Caco-2 (cell line): ENCODE measurements at regions not wholly inside any gene's neighbourhood (a gene's known extent, or its start where the extent isn't known, plus 50 kb on each side); places are given as distances from the start of the nearest gene placed in this dataset.

Experiments used
- BruUV-seq: library from RNA; stranded (reverse); fragments of 400-500 nt; replicated peaks from 2 replicates; lab custom pipeline; 2021; lab: Mats Ljungman, UMichigan
- CTCF ChIA-PET: fragments of 300-600 bp; sonication (Branson Sonifier 250); formaldehyde crosslinking; loops from one replicate; lab custom pipeline; 2022; ENCODE audit warnings: antibody characterized with exemption; lab: Charles Lee
- POLR2A ChIA-PET: fragments of 300-600 bp; sonication (Branson Sonifier 250); formaldehyde crosslinking; loops from one replicate; lab custom pipeline; 2022; ENCODE audit warnings: antibody characterized with exemption; lab: Charles Lee
- DNase-seq, 2 experiments: peaks; one replicate each; pipeline versions ENCODE4 v3.0.0 to v3.0.0-alpha.2; 2020 to 2022
- H3K27me3 ChIP-seq: replicated peaks from 2 replicates; pipeline ENCODE4 v1.6.0; 2011; ENCODE audit warnings: low read length; ENCODE audit not compliant: control insufficient read depth, insufficient read depth
- H3K36me3 ChIP-seq: 2 replicates; pipeline ENCODE4 v1.5.1; 2011; ENCODE audit warnings: low read length; ENCODE audit not compliant: control insufficient read depth, insufficient read depth
- H3K4me1 ChIP-seq: fragments of 250-450 bp; sonication (Bioruptor Pico); 2 replicates; pipeline ENCODE4 v1.5.1; 2020; ENCODE audit warnings: mild to moderate bottlenecking
- H3K4me3 ChIP-seq: 2 replicates; pipeline ENCODE4 v1.5.1; 2011; ENCODE audit warnings: low read depth, mild to moderate bottlenecking, control low read depth, low read length
- H3K9me3 ChIP-seq: fragments of 250-450 bp; sonication (Bioruptor Pico); 2 replicates; pipeline ENCODE4 v1.5.1; 2020; ENCODE audit warnings: mild to moderate bottlenecking, moderate library complexity
- H3K27ac Mint-ChIP-seq: one replicate; pipeline ENCODE4 v1.8.0; 2022; ENCODE audit warnings: mixed read lengths; ENCODE audit not compliant: unreplicated experiment
- H3K27me3 Mint-ChIP-seq: one replicate; pipeline ENCODE4 v1.8.0; 2022; ENCODE audit warnings: mixed read lengths; ENCODE audit not compliant: insufficient read depth, unreplicated experiment
- H3K36me3 Mint-ChIP-seq: one replicate; pipeline ENCODE4 v1.8.0; 2022; ENCODE audit warnings: mild to moderate bottlenecking, mixed read lengths; ENCODE audit not compliant: insufficient read depth, unreplicated experiment
- H3K4me1 Mint-ChIP-seq: one replicate; pipeline ENCODE4 v1.8.0; 2022; ENCODE audit warnings: low read depth, mixed read lengths; ENCODE audit not compliant: unreplicated experiment
- H3K4me3 Mint-ChIP-seq: one replicate; pipeline ENCODE4 v1.8.0; 2022; ENCODE audit warnings: mild to moderate bottlenecking, moderate library complexity, mixed read lengths; ENCODE audit not compliant: unreplicated experiment
- H3K9me3 Mint-ChIP-seq: one replicate; pipeline ENCODE4 v1.8.0; 2022; ENCODE audit warnings: mixed read lengths; ENCODE audit not compliant: unreplicated experiment
- CTCF ChIP-seq, 2 experiments: fragments of 200-600 bp in 1 of 2; IDR thresholded peaks; 1 replicate in 1 of 2; 2 replicates in 1 of 2; pipeline versions ENCODE4 v1.5.1 to v1.8.0; 2011 to 2022; ENCODE audit warnings: antibody characterized with exemption in 1 of 2, control low read depth in 1 of 2, inconsistent platforms in 1 of 2, low read depth in 1 of 2, low read length in 1 of 2, mild to moderate bottlenecking in 1 of 2, moderate library complexity in 1 of 2; ENCODE audit not compliant: insufficient read depth in 1 of 2, severe bottlenecking in 1 of 2, unreplicated experiment in 1 of 2
- intact Hi-C: fragments of 100-400 bp; cut with micrococcal nuclease; formaldehyde crosslinking; loops from one replicate; pipeline ENCODE4 v1.10.0; 2022; ENCODE audit not compliant: unreplicated experiment

GRCh38 chr19:31592456-31592855 is 243.2 kb upstream of the TSHZ3 start:
- no peak for TF ChIP-seq CTCF (IDR thresholded peaks at IDR 0.05; ENCODE audit: insufficient read depth in 1 of 2, low read depth in 1 of 2, low read length in 1 of 2, severe bottlenecking in 1 of 2, unreplicated experiment in 1 of 2)
- H3K9me3 Mint-ChIP-seq = no peaks in the 10 kb centered on the region
- H3K27ac Mint-ChIP-seq = no peak overlapping the region
- no peaks in the 10 kb centered on the region for H3K9me3 ChIP-seq
- no peak overlapping the region for H3K4me3 Mint-ChIP-seq
- no TSS peak for BruUV-seq
- intact Hi-C loops = no loop called here
- no peak for DNase-seq
- no peaks in the 10 kb centered on the region for H3K36me3 ChIP-seq
- H3K27me3 ChIP-seq = no peaks in the 10 kb centered on the region
- H3K27me3 Mint-ChIP-seq = peaks cover 18% of the 10 kb centered on the region
- ChIA-PET POLR2A (no interaction called here), CTCF (no interaction called here)
- H3K4me1 Mint-ChIP-seq = no peaks in the 10 kb centered on the region
- H3K4me3 ChIP-seq = no peak overlapping the region
- no peaks in the 10 kb centered on the region for H3K4me1 ChIP-seq
- no peaks in the 10 kb centered on the region for H3K36me3 Mint-ChIP-seq

GRCh38 chr19:31594701-31595100 is 245.5 kb upstream of the TSHZ3 start:
- no peak for TF ChIP-seq CTCF (IDR thresholded peaks at IDR 0.05; ENCODE audit: insufficient read depth in 1 of 2, low read depth in 1 of 2, low read length in 1 of 2, severe bottlenecking in 1 of 2, unreplicated experiment in 1 of 2)
- peaks cover 14% of the 10 kb centered on the region for H3K27me3 Mint-ChIP-seq

GRCh38 chr19:31595521-31595920 is 246.3 kb upstream of the TSHZ3 start:
- no peak for DNase-seq
- Mint-ChIP-seq H3K4me3 (no peak overlapping the region), H3K36me3 (no peaks in the 10 kb centered on the region), H3K27me3 (peaks cover 11% of the 10 kb centered on the region), H3K4me1 (no peaks in the 10 kb centered on the region), H3K27ac (no peak overlapping the region), H3K9me3 (no peaks in the 10 kb centered on the region)
- no peaks in the 10 kb centered on the region for H3K4me1 ChIP-seq
- no peaks in the 10 kb centered on the region for H3K36me3 ChIP-seq
- H3K4me3 ChIP-seq = no peak overlapping the region
- intact Hi-C loops = no loop called here
- no peak for TF ChIP-seq CTCF (IDR thresholded peaks at IDR 0.05; ENCODE audit: insufficient read depth in 1 of 2, low read depth in 1 of 2, low read length in 1 of 2, severe bottlenecking in 1 of 2, unreplicated experiment in 1 of 2)
- no TSS peak for BruUV-seq
- no peaks in the 10 kb centered on the region for H3K27me3 ChIP-seq
- POLR2A ChIA-PET = no interaction called here
- H3K9me3 ChIP-seq = no peaks in the 10 kb centered on the region
- CTCF ChIA-PET = no interaction called here

More at GRCh38 chr19:31594701-31595100, 245.5 kb upstream of the TSHZ3 start:
- Mint-ChIP-seq H3K27ac (no peak overlapping the region), H3K36me3 (no peaks in the 10 kb centered on the region), H3K4me3 (no peak overlapping the region), H3K9me3 (no peaks in the 10 kb centered on the region), H3K4me1 (no peaks in the 10 kb centered on the region)
- no peaks in the 10 kb centered on the region for H3K9me3 ChIP-seq
- BruUV-seq = no TSS peak
- intact Hi-C loops = no loop called here
- no peaks in the 10 kb centered on the region for H3K36me3 ChIP-seq
- ChIA-PET POLR2A (no interaction called here), CTCF (no interaction called here)
- H3K4me3 ChIP-seq = no peak overlapping the region
- no peaks in the 10 kb centered on the region for H3K4me1 ChIP-seq
- no peaks in the 10 kb centered on the region for H3K27me3 ChIP-seq
- no peak for DNase-seq
